Activated T-cell treated with anti-CD3 and anti-CD28 coated beads, Interleukin-2, amount 50 U/mL, for 1 hour (primary cell): ENCODE measurements at regions not wholly inside any gene's neighbourhood (a gene's known extent, or its start where the extent isn't known, plus 50 kb on each side); places are given as distances from the start of the nearest gene placed in this dataset.
"Not testable (repeated sequence)": the region's sequence is repeated elsewhere in the genome, so short reads cannot be mapped to it uniquely, and the experiment has no call there.

Experiments
- DNase-seq: peaks from one replicate; pipeline ENCODE4 v3.0.0-alpha.2; 2020

DNA sequence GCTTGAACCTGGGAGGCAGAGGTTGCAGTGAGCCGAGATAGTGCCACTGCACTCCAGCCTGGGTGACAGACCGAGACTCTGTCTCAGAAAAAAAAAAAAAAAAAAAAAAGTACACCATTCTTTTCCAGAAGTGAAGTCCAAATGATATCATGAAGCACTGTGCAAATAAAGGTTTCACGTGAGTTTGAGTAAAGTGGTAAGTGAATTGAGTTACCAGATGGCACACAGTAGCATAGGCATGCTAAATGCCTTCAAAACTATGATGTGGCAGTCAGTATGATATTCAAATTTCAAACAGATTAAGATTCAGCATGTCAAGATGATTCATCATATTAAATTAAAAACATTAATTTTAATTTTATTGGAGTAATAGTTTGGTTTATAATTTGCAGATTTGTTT, 195.2 kb downstream of the TAF11L14 start:
- no peak for DNase-seq

DNA sequence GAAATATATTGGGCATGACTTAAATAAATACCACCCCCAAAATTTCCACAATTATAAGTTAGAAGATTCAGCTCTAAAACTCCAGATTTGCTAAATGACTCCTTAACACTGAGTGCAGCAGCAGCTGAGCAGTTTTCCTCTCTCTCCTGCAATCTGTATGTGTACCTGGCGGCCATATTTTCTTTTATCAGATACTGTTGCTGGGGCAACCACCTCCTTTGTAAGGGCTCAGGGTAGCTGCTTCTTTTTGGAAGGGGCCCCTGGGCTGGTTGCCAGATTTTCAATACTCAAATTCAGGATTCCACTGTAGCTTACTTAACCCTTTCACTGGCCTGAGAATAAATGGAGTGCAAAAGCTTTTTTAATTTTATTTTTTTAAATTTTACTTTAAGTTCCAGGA, 197.0 kb downstream of the TAF11L14 start:
- no peak for DNase-seq

DNA sequence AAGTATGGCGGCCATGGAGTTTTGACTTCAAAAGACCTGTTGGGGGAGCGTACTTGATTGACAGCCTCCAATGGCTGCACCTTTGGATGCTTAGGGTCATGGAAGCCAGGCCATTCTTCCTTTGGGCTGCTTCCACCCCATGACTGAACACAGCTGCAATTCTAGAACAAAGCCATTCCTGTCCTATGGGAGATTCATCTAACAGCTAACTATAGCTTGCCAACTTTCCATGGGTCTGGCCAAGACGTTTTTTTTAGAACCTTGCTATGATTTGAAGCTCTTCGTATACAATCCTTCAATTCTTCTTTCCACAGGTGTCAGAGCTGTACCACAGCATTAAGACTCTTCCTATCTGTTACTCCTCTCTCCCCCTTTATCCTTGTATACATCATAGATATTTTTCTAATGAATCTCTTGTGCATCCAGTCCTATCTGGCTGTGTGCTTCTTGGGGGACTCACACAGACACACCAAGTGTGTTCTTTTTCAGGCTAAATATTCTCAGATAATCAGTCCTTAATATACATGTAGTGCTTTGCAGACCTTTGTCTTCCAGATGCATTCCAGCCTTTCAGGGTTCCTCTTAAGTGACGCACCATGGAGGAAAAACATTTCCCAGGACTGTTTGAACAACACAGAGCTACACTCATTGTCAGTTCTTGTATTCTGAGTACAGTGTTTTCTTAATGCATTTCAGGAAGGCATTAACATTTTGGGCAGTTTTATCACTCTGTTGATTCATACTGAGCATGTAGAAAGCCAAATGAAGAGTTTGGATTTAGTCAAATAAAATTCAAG, 198.9 kb downstream of the TAF11L14 start:
- DNase-seq: no peak

DNA sequence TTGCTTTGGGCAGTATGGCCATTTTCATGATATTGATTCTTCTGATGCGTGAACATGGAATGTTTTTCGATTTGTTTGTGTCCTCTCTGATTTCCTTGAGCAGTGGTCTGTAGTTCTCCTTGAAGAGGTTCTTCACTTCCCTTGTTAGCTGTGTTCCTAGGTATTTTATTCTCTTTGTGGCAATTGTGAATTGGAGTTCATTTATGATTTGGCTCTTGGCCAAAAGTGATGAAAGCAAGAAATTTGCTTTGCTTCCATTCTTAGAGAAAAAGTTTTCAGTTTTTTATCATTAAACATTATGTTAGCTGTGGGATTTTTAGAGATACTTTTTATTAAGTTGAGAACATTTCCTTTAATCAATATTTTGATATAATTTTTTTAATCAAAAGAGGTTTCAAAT, 203.5 kb downstream of the TAF11L14 start:
- DNase-seq: no peak

DNA sequence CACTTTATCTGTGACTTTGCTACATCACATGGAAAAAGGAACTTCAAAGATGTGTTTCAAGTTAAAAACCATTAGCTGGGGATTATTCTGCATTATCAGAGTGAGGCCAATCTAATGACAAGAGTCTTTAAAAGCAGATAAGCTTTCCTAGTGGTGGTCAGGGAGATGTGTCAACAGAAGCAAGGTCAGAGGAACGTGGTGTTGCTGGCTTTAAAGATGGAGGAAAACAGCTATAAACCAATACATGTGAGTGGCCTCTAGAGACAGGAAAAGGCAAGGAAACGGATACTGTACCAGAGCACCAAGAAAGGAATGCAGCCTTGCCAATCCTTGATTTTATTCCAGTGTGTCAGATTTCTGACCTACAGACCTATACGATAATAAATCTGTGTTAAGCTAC, 204.2 kb downstream of the TAF11L14 start:
- DNase-seq: no peak

DNA sequence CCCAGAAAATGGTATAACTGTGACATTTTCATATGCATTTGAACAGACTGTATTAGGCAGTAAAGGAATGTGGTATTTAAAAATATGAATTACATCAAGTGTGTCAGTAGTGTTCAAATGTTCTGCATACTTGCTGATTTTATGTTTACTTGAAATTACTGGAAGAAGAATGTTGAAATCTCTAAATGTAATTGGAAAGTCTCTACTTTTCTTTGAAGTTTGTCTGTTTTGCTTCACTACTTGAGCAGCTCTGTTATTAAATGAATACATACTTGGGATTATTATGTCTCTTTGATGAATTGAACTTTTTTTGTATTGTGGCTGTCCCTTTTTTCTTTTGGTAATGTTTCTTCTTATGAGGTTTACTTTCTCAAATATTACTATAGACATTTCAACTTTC, 205.6 kb downstream of the TAF11L14 start:
- DNase-seq: no peak

DNA sequence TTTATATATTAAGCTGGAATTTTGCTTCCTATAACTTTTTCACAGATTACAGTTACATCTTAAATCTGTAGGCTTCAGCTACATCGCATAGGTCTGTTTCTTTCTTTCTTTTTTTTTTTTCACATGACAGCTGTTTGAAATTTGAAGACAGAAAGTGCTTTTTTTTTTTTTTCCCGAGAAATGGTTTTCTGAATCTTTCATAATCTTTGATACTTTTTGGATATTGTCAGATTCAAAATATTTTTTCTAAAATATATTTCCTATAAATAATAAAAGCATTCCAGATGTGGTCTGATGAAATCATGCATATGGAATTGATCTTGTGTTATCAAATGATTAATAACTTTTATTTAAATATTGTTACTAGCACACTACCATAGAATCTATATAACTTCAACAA, 212.2 kb downstream of the TAF11L14 start:
- DNase-seq: no peak

DNA sequence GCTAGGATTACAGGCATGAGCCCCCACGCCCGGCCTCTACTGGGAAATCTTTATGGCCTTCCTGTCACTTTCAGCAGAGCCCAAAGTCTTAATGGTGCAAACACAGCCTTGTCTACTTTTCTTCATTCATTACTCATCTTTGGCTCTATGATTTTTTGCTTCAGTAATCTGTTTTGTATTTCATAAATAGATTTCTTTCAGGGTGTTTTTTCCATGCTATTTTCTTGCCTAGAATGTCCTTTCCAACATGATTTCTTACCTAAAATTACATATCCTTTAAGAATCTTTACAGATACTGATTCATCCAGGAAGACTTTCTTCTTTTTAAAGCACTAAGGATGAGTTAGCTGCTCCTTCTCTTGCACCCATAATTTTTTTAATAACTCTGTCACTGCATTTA, 213.0 kb downstream of the TAF11L14 start:
- no peak for DNase-seq

DNA sequence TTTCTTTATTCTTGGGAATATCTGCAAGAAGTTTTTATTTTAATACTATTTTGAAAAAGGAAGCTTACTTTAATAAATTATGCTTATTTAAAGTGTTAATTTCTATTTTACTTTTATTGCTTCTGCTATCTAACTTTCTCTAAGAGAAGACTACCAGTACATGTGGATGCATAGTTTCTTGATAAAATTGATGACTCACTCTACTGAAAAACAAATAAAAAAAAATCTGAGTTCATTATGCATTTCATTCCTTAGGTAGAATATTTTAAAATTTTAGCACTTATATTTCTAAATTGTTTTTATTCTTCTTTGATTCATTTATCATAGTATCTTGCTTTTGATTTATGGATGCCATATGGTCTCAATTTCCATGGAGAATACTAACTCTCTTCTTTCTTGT, 217.9 kb downstream of the TAF11L14 start:
- DNase-seq: no peak

DNA sequence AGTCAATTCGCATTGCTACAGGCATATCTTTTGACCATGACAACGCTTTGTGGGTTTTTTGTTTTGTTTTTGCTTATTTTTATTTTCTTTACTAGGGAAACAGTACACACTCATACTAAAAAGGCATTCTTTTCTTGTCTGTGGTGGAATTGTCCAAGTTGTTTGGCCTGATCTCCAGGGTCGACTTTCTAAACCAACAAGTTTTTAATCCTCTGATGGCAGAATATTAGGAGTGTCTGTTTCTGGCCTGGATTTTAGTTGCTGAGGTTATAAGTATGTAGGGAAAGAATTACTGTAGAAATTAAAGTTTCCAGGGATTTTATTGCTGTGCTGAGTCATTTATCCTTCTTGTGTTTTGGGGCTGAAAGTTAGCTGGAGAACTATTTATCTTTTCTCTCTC, 218.5 kb downstream of the TAF11L14 start:
- no peak for DNase-seq

DNA sequence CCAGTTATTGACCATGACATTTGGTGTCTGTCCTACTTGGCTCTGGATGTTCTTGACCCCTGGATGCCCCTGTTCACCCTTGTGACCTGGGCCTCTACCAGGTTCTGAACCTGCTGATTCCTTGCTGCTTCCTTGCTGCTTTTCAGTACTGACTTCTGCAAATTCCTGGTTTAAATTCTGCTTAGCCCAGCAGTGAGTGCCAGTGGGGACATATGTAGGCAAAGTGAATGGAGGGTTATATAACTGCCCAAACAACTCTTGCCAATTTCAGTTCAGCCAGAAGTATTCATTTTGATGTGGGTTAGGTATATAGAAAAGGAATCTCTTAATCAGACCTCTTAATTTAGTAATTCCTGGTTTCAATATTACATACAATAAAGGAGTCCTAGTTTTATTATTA, 220.6 kb downstream of the TAF11L14 start:
- no peak for DNase-seq

DNA sequence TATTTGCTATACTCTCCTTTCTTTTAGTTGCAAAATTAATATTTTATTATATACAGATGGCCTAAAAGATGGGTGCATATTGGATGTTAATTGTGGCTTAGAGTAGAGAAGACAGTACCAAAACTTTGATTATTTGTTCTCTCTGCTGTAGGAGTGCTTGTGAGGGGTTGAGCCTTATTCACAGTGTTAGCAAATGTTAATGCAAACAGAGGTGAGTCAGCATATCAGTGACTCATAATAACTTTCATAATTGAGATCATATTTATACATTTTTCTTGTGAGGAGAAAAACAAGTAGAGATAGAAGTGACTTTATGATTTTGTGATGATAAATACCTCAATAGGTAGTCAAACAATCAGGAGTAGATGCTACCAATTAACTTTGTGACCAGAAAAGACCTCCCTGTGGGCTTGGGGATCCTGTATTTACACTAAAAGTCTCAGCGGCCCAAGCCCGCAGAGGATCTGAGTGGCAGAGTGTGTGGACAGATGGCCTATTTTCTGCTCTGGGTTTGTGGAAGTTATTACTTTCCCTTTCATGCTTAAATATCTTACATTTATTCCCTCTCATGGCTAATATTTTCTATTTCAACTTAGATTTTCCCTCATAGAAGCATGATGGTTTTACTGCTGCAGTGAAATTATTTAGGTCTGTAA, 226.5 kb downstream of the TAF11L14 start:
- no peak for DNase-seq

DNA sequence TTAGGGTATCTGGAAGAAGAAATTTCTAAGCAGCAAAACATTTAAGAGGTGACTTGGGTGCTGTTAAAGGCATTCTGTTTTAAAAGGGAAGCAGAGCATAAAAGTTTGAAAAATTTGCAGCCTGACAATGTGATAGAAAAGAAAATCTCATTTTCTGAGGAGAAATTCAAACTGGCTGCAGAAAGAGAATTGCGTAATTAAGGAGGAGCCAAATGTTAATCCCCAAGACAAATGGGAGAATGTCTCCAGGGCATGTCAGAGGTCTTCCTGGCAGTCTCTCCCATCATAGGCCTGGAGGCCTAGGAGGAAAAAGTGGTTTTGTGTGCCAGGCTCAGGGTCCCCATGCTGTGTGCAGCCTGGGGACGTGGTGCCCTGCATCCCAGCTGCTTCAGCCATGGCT, 230.6 kb downstream of the TAF11L14 start:
- not testable (repeated sequence) for DNase-seq

DNA sequence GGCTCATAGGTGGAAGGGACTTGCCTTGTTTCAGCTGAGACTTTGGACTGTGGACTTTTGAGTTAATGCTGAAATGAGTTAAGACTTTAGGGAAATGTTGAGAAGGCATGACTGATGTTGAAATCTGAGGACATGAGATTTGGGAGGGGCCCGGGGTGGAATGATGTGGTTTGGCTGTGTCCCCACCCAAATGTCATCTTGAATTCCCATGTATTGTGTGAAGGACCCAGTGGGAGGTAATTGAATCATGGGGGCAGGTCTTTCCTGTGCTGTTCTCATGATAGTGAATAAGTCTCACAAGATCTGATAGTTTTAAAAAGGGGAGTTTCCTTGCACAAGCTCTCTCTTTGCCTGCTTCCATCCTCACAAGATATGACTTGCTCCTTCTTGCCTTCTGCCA, 231.7 kb downstream of the TAF11L14 start:
- DNase-seq: not testable (repeated sequence)

DNA sequence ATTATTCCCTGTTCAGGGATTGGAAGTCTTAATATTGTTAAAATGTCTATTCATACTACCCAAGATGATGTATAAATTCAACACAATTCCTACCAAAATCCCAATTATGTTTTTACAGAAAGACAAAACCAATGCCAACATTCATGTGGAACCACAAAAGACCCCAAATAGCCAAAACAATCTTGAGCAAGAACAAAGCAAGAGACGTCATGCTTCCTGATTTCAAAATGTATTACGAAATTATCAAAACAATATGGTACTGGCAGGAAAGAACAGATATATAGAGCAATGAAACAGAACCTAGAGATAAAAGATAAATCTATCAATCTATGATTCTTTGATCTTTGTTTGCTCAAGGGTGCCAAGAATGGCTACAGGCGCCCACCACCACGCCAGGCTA, 237.9 kb downstream of the TAF11L14 start:
- DNase-seq: no peak

DNA sequence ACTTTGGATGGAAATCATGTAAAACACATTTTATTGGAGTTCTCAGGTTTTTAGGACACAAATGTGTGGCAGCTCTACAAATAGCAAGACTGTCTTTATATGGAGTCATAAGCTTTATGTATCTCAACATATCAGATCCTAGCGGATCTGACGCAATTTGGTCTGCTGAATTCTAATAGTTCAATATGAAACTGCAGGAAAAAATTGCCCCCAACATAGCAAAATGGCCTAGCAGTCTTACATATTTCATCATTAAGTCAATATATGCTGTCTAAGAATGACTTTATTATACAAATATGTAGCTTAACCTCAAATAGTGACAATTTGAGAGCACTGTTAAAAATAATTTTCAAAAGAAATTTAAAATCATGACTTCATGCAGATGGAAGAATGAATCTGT, 244.3 kb downstream of the TAF11L14 start:
- no peak for DNase-seq

DNA sequence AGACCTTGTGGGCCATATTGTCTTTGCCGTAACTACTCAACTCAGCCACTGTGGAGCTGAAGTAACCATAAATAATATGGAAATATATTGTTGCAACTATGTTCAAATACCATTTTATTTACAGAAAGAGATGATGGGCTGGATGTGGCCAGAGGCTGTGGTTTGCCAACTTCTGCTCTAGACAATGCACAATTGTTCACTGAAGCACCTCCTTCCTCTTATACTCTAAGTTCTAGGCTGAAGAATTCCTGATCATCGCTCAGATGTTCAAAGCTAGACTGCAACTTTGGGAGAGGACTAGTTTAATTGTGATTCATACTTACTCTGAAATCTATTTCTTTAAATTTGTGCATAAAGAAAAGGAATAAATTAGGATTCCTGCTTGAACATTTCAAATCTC, 245.0 kb downstream of the TAF11L14 start:
- no peak for DNase-seq

DNA sequence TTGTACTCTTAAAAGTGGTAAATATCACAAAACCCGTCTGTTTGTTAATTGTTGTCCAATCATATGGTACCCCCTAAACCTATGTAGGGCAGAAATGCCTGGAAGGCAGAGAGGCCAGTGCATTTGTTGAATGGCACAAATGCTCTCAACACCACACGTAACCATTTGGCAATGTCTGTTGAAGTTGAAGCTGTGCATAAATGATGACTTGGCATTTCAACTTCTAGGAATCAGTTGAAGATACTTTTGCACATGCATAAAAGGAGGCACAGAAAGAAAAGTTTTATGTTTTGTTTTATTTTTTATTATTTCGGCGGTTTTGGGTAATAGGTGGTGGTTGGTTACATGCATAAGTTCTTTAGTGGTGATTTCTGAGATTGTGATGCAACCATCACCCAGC, 246.6 kb downstream of the TAF11L14 start:
- DNase-seq: no peak

DNA sequence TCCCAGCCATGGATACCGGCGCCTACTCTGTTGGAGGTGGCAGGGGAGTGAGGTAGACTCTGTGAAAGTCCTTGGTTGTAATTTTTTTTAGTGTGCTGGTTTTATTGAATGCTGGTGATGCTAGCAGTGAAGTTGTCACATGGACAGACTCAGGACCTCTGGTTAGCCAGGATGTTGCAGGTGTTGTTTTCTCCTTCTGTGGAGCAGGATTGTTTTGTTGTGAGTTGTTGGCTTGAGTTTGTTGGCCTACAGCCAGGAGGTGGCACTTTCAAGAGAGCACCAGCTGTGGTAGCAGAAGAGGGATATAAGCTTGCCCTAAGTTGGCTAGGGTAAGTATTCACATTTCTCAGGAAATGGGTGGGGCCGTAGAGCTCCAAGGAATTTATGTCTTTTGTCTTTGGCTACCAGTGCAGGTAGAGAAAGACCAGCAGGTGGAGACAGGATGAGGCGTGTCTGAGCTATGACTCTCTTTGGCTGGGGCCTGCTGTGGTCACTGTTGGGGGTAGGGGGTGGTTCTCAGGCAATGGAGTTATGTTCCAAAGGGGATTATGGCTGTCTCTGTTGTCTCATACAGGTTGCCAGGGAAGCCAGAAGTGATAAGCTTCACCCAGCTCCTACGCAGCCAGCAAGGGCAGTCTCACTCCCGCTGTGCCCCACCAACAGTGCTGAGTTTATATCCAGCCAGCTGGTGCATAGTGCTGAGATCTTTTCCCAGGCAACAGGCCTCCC, 248.7 kb downstream of the TAF11L14 start:
- no peak for DNase-seq

DNA sequence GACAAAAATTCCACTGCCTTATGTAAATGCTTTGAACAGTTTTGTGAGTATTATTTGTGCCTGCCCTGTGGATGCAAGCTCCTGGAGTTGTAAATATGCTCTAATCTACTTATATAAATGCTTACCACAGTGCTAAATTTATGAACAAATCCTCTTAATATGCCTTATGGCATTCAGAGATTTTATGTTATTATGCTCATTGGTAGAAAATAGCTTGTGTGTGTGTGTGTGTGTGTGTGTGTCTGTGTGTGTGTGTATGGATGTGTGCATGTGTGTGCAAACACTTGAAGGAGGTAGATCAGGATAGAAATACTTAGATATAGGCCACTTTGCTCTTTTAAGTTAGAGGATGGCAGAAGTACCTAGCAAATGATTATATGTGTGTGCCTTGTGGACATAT, 253.9 kb downstream of the TAF11L14 start:
- no peak for DNase-seq

DNA sequence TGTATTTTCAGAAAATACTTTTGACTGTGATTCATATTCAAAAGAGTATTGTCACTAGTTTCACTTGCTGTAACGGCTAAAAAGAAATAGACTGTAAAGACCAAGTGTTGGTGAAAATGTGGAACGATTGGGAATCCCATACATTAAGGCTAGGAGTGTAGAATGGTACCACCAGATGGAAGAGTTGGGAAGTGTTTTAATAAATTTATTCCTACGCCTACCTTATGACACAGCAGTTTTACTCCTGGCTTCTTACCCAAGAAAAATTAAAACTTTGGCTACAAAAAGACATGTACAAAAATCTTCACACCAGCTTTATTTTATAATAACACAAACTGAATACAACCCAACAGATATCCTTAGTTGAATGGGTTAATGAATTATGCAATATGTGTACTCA, 256.2 kb downstream of the TAF11L14 start:
- DNase-seq: no peak

DNA sequence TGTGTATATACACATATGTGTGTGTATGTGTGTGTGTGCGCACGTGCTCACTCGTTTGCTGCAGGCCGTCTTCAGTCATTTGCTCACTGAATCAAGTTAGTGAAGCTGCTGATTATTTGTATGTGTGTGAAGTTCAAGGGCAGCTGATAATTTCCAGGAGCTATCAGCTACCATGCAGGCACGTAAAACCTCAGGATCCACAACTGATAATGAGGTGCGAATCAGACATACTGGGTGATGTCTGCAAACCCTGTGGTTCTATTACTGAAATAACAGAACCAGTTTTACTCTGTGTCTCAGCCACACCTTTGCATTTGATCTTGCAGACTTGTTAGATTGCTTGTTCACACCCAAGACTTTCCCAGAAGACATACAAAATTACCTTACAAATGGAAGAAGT, 257.6 kb downstream of the TAF11L14 start:
- DNase-seq: no peak

DNA sequence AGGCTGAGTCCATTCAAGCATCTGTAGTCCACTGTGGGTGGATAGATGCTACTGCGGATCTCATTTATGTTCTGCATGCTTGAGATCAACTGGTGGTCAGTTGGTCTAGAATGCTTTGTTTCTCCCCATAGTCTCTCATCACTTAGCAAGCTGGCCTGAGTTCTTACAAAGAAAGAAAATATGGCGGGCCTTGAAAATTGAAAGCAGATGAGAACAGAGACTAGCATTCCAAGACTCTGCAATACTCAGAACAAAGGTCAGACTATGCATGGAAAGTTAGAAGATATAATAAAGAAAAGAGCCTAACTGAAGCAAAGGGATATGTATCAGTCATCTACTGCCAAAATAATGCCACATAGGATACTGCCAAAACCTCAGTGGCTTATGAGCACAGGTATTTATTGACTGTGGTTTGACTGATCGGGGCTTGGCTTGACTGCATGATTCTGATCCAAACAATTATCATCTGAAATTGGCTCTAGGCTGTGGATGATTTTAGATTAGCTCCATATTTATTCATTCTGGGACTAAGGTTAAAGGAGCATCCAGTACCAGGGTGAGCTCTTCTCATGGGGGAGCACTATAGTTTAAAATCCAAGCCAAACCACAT, 258.9 kb downstream of the TAF11L14 start:
- no peak for DNase-seq
